Caco-2 (cell line): ENCODE measurements at regions not wholly inside any gene's neighbourhood (a gene's known extent, or its start where the extent isn't known, plus 50 kb on each side); places are given as distances from the start of the nearest gene placed in this dataset.

ENCODE experiments used
- BruUV-seq: library from RNA; stranded (reverse); fragments of 400-500 nt; replicated peaks from 2 replicates; lab custom pipeline; 2021; lab: Mats Ljungman, UMichigan
- CTCF ChIA-PET: fragments of 300-600 bp; sonication (Branson Sonifier 250); formaldehyde crosslinking; loops from one replicate; lab custom pipeline; 2022; ENCODE audit warnings: antibody characterized with exemption; lab: Charles Lee
- POLR2A ChIA-PET: fragments of 300-600 bp; sonication (Branson Sonifier 250); formaldehyde crosslinking; loops from one replicate; lab custom pipeline; 2022; ENCODE audit warnings: antibody characterized with exemption; lab: Charles Lee
- DNase-seq, 2 experiments: peaks; one replicate each; pipeline versions ENCODE4 v3.0.0 to v3.0.0-alpha.2; 2020 to 2022
- H3K27me3 ChIP-seq: replicated peaks from 2 replicates; pipeline ENCODE4 v1.6.0; 2011; ENCODE audit warnings: low read length; ENCODE audit not compliant: control insufficient read depth, insufficient read depth
- H3K36me3 ChIP-seq: 2 replicates; pipeline ENCODE4 v1.5.1; 2011; ENCODE audit warnings: low read length; ENCODE audit not compliant: control insufficient read depth, insufficient read depth
- H3K4me1 ChIP-seq: fragments of 250-450 bp; sonication (Bioruptor Pico); 2 replicates; pipeline ENCODE4 v1.5.1; 2020; ENCODE audit warnings: mild to moderate bottlenecking
- H3K4me3 ChIP-seq: 2 replicates; pipeline ENCODE4 v1.5.1; 2011; ENCODE audit warnings: low read depth, mild to moderate bottlenecking, control low read depth, low read length
- H3K9me3 ChIP-seq: fragments of 250-450 bp; sonication (Bioruptor Pico); 2 replicates; pipeline ENCODE4 v1.5.1; 2020; ENCODE audit warnings: mild to moderate bottlenecking, moderate library complexity
- H3K27ac Mint-ChIP-seq: one replicate; pipeline ENCODE4 v1.8.0; 2022; ENCODE audit warnings: mixed read lengths; ENCODE audit not compliant: unreplicated experiment
- H3K27me3 Mint-ChIP-seq: one replicate; pipeline ENCODE4 v1.8.0; 2022; ENCODE audit warnings: mixed read lengths; ENCODE audit not compliant: insufficient read depth, unreplicated experiment
- H3K36me3 Mint-ChIP-seq: one replicate; pipeline ENCODE4 v1.8.0; 2022; ENCODE audit warnings: mild to moderate bottlenecking, mixed read lengths; ENCODE audit not compliant: insufficient read depth, unreplicated experiment
- H3K4me1 Mint-ChIP-seq: one replicate; pipeline ENCODE4 v1.8.0; 2022; ENCODE audit warnings: low read depth, mixed read lengths; ENCODE audit not compliant: unreplicated experiment
- H3K4me3 Mint-ChIP-seq: one replicate; pipeline ENCODE4 v1.8.0; 2022; ENCODE audit warnings: mild to moderate bottlenecking, moderate library complexity, mixed read lengths; ENCODE audit not compliant: unreplicated experiment
- H3K9me3 Mint-ChIP-seq: one replicate; pipeline ENCODE4 v1.8.0; 2022; ENCODE audit warnings: mixed read lengths; ENCODE audit not compliant: unreplicated experiment
- intact Hi-C: fragments of 100-400 bp; cut with micrococcal nuclease; formaldehyde crosslinking; loops from one replicate; pipeline ENCODE4 v1.10.0; 2022; ENCODE audit not compliant: unreplicated experiment
- TF ChIP-seq, protein P1 (sequence below), 2 experiments: fragments of 200-600 bp in 1 of 2; IDR thresholded peaks; 1 replicate in 1 of 2; 2 replicates in 1 of 2; pipeline versions ENCODE4 v1.5.1 to v1.8.0; 2011 to 2022; ENCODE audit warnings: antibody characterized with exemption in 1 of 2, control low read depth in 1 of 2, inconsistent platforms in 1 of 2, low read depth in 1 of 2, low read length in 1 of 2, mild to moderate bottlenecking in 1 of 2, moderate library complexity in 1 of 2; ENCODE audit not compliant: insufficient read depth in 1 of 2, severe bottlenecking in 1 of 2, unreplicated experiment in 1 of 2

- H3K4me3 ChIP-seq, result no peak overlapping the region
- H3K27ac Mint-ChIP-seq, result no peak overlapping the region
- ChIA-PET POLR2A (no interaction called here), CTCF (no interaction called here)
- H3K4me1 ChIP-seq, result no peaks in the 10 kb centered on the region
- H3K4me1 Mint-ChIP-seq, result no peaks in the 10 kb centered on the region
- no peaks in the 10 kb centered on the region for H3K9me3 ChIP-seq
- no peaks in the 10 kb centered on the region for H3K36me3 ChIP-seq
- H3K27me3 ChIP-seq, result no peaks in the 10 kb centered on the region
- no TSS peak for BruUV-seq
- no peaks in the 10 kb centered on the region for H3K27me3 Mint-ChIP-seq
- no peaks in the 10 kb centered on the region for H3K36me3 Mint-ChIP-seq
- DNase-seq, result no peak
- TF ChIP-seq, protein P1, sequence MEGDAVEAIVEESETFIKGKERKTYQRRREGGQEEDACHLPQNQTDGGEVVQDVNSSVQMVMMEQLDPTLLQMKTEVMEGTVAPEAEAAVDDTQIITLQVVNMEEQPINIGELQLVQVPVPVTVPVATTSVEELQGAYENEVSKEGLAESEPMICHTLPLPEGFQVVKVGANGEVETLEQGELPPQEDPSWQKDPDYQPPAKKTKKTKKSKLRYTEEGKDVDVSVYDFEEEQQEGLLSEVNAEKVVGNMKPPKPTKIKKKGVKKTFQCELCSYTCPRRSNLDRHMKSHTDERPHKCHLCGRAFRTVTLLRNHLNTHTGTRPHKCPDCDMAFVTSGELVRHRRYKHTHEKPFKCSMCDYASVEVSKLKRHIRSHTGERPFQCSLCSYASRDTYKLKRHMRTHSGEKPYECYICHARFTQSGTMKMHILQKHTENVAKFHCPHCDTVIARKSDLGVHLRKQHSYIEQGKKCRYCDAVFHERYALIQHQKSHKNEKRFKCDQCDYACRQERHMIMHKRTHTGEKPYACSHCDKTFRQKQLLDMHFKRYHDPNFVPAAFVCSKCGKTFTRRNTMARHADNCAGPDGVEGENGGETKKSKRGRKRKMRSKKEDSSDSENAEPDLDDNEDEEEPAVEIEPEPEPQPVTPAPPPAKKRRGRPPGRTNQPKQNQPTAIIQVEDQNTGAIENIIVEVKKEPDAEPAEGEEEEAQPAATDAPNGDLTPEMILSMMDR (IDR thresholded peaks at IDR 0.05; ENCODE audit: insufficient read depth in 1 of 2, low read depth in 1 of 2, low read length in 1 of 2, severe bottlenecking in 1 of 2, unreplicated experiment in 1 of 2), result no peak
- intact Hi-C loops, result no loop called here
- peaks cover 27% of the 10 kb centered on the region for H3K9me3 Mint-ChIP-seq
- no peak overlapping the region for H3K4me3 Mint-ChIP-seq
These were observed 87.6 kb upstream of the PLCXD3 start for GRCh38 chr5:41598011-41598410.

DNA sequence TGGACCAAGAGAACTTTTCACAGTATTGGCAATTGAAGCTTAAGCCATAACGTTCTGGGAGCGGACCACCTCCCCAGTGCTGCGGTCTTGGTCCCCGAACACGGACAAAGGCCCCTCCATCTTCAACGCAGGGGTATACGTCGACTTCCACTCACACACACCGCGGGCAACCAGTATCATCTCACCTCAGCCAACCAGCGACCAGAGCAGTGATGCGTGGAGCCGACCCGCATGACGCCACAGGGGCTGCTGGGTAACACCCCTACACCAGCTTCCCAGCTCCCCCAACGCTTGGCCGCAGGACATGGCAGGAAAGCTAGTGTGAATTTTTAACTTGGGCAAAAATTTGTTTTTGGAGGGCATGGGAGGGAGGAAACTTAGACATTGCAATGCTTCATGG, 77.3 kb upstream of the PLCXD3 start:
- Histone ChIP-seq H3K4me3 (no peak overlapping the region), H3K27me3 (no peaks in the 10 kb centered on the region; the same call in 1 of the 2 replicates), H3K9me3 (no peaks in the 10 kb centered on the region), H3K4me1 (no peaks in the 10 kb centered on the region), H3K36me3 (no peaks in the 10 kb centered on the region)
- TF ChIP-seq, protein P1 (IDR thresholded peaks at IDR 0.05; ENCODE audit: insufficient read depth in 1 of 2, low read depth in 1 of 2, low read length in 1 of 2, severe bottlenecking in 1 of 2, unreplicated experiment in 1 of 2), result no peak
- ChIA-PET CTCF (no interaction called here), POLR2A (no interaction called here)
- H3K27ac Mint-ChIP-seq, result no peak overlapping the region
- no peak for DNase-seq
- H3K27me3 Mint-ChIP-seq, result no peaks in the 10 kb centered on the region
- no peak overlapping the region for H3K4me3 Mint-ChIP-seq
- no peaks in the 10 kb centered on the region for H3K9me3 Mint-ChIP-seq
- intact Hi-C loops, result no loop called here
- no peaks in the 10 kb centered on the region for H3K36me3 Mint-ChIP-seq
- no TSS peak for BruUV-seq
- H3K4me1 Mint-ChIP-seq, result no peaks in the 10 kb centered on the region

DNA sequence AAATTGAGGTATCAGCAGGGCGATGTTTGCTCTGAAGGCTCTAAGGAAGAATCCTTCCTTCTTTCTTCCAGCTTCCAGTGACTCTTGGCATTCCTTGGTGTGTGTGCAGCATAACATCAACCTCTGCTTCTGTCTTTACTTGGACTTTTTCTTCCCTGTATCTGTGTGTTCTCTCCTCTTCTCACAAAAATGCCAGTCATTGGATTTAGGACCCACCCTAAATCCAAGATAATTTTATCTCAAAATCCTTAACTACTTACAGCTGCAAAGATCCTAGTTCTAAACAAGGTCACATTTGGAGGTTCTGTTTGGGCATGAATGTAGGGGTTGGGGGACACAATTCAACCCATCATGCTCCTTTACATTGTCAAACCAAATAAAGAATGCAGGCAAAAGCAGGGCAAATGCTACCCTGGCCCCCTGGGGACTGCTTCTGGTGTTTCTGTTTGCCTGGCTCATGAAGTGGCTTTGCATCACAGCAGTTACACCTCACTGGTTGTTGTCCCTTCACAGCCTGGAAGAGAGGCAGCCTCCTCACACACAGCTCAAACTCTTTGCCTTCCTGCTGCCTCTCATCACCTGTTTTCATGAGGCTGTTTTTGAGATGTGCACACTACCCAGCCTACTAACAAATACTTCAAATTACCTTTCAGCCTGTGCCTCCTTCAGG, 64.8 kb upstream of the PLCXD3 start:
- no TSS peak for BruUV-seq
- TF ChIP-seq, protein P1 (IDR thresholded peaks at IDR 0.05; ENCODE audit: insufficient read depth in 1 of 2, low read depth in 1 of 2, low read length in 1 of 2, severe bottlenecking in 1 of 2, unreplicated experiment in 1 of 2), result no peak
- no peaks in the 10 kb centered on the region for H3K9me3 ChIP-seq
- no peak overlapping the region for H3K4me3 ChIP-seq
- intact Hi-C loops, result no loop called here
- Mint-ChIP-seq H3K27me3 (no peaks in the 10 kb centered on the region), H3K27ac (no peak overlapping the region), H3K9me3 (peaks cover 19% of the 10 kb centered on the region), H3K4me3 (no peak overlapping the region), H3K36me3 (no peaks in the 10 kb centered on the region), H3K4me1 (no peaks in the 10 kb centered on the region)
- H3K36me3 ChIP-seq, result no peaks in the 10 kb centered on the region
- ChIA-PET CTCF (interaction anchor here (0.8 kb wide), 1 partner anchor 9 kb away, joined by 3 read pairs; no protein-coding TSS in a partner anchor), POLR2A (no interaction called here)
- no peaks in the 10 kb centered on the region for H3K27me3 ChIP-seq
- no peak for DNase-seq
- H3K4me1 ChIP-seq, result no peaks in the 10 kb centered on the region
